ENCODE measurements at regions not wholly inside any gene's neighbourhood (a gene's known extent, or its start where the extent isn't known, plus 50 kb on each side); places are given as distances from the start of the nearest gene placed in this dataset.

- TF ChIP-seq POLR2AphosphoS5 (IDR thresholded peaks at IDR 0.05), result no peak
- TF ChIP-seq, protein P1, sequence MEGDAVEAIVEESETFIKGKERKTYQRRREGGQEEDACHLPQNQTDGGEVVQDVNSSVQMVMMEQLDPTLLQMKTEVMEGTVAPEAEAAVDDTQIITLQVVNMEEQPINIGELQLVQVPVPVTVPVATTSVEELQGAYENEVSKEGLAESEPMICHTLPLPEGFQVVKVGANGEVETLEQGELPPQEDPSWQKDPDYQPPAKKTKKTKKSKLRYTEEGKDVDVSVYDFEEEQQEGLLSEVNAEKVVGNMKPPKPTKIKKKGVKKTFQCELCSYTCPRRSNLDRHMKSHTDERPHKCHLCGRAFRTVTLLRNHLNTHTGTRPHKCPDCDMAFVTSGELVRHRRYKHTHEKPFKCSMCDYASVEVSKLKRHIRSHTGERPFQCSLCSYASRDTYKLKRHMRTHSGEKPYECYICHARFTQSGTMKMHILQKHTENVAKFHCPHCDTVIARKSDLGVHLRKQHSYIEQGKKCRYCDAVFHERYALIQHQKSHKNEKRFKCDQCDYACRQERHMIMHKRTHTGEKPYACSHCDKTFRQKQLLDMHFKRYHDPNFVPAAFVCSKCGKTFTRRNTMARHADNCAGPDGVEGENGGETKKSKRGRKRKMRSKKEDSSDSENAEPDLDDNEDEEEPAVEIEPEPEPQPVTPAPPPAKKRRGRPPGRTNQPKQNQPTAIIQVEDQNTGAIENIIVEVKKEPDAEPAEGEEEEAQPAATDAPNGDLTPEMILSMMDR (IDR thresholded peaks at IDR 0.05 in 8 of 11, conservative IDR thresholded peaks at IDR 0.05 in 3 of 11), result no peak
Observed at GRCh38 chr17:10984220-10984619, 146.3 kb upstream of the PIRT start.

Data from spleen (tissue), 7 donors.